GM10248 (cell line): ENCODE measurements at regions not wholly inside any gene's neighbourhood (a gene's known extent, or its start where the extent isn't known, plus 50 kb on each side); places are given as distances from the start of the nearest gene placed in this dataset.

ENCODE experiments used
- CTCF ChIA-PET: fragments of 300-600 bp; sonication (Branson Sonifier 250); formaldehyde crosslinking; extraction: SDS; loops from one replicate; lab custom pipeline; 2021; ENCODE audit warnings: antibody characterized with exemption; lab: Yijun Ruan, JAX
- POLR2A ChIA-PET: fragments of 350-650 bp; sonication (Branson Sonifier 250); formaldehyde crosslinking; extraction: SDS; loops from one replicate; lab custom pipeline; 2020; ENCODE audit warnings: antibody characterized with exemption; lab: Yijun Ruan, JAX
- DNase-seq: peaks from one replicate; pipeline ENCODE4 v3.0.0; 2012; ENCODE audit errors: extremely low spot score
- CTCF ChIP-seq: IDR thresholded peaks from 2 replicates; pipeline ENCODE4 v1.5.1; 2012; ENCODE audit warnings: mild to moderate bottlenecking, low read depth; ENCODE audit errors: extremely low read depth, missing control alignments, control extremely low read depth

GRCh38 chr1:106722466-106722865 is 334.0 kb upstream of the PRMT6 start:
- DNase-seq: no peak
- CTCF ChIA-PET: no interaction called here
- no peak for TF ChIP-seq CTCF
- POLR2A ChIA-PET: no interaction called here

GRCh38 chr1:106727171-106727570 is 329.3 kb upstream of the PRMT6 start:
- TF ChIP-seq CTCF: no peak

DNA sequence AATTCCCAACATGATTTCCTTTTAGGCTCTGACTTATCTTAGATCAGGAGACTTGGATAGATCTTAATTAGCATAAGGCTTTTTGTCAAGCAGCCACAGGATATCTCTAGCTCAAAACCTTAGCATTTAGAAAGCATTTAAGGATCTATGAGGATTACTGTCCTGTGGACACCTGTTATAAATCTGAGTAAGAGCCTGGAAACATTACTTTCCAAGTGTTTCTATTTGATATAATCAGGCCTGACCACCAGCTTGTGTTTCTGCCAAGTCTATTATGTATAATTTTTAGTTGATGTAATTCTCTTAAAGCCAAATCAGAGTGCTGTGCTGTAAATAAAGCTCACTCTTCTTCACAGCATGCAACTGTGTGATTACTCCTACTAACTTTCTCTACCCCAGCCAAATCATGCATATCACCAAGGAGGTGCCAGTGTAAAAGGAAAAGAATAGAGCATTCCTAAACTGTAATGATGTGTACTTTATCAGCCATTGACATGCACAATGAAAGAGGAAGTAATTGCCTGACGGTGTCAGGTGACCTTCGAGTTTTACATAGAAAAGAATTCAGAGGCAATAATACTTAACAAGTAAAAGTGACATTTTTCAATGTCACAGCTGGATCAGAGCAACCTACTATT is 309.9 kb upstream of the PRMT6 start:
- POLR2A ChIA-PET: no interaction called here
- no peak for DNase-seq
- CTCF ChIA-PET: no interaction called here
- no peak for TF ChIP-seq CTCF

More at GRCh38 chr1:106727171-106727570, 329.3 kb upstream of the PRMT6 start:
- DNase-seq: no peak
- CTCF ChIA-PET: interaction anchor here (2.2 kb wide), 1 partner anchor 10 kb away, joined by 9 read pairs; no protein-coding TSS in a partner anchor
- POLR2A ChIA-PET: no interaction called here

GRCh38 chr1:106747232-106747631 is 309.2 kb upstream of the PRMT6 start:
- ChIA-PET CTCF (no interaction called here), POLR2A (no interaction called here)
- no peak for TF ChIP-seq CTCF
- DNase-seq: no peak

- ChIA-PET POLR2A (no interaction called here), CTCF (no interaction called here)
- DNase-seq: no peak
- no peak for TF ChIP-seq CTCF
Measured at GRCh38 chr1:106747791-106748190, 308.7 kb upstream of the PRMT6 start.

- POLR2A ChIA-PET: no interaction called here
- TF ChIP-seq CTCF: no peak
- DNase-seq: no peak
- CTCF ChIA-PET: interaction anchor here (1.3 kb wide), 1 partner anchor 11 kb away, joined by 3 read pairs; no protein-coding TSS in a partner anchor
Measured at GRCh38 chr1:106748606-106749005, 307.9 kb upstream of the PRMT6 start.

GRCh38 chr1:106749491-106749890 is 307.0 kb upstream of the PRMT6 start:
- ChIA-PET POLR2A (no interaction called here), CTCF (interaction anchor here (1.0 to 1.3 kb wide), 2 partner anchors 12 to 13 kb away, joined by 3 read pairs; no protein-coding TSS in a partner anchor)
- no peak for DNase-seq
- TF ChIP-seq CTCF: no peak
